Memory B cell (primary cell): ENCODE measurements at regions not wholly inside any gene's neighbourhood (a gene's known extent, or its start where the extent isn't known, plus 50 kb on each side); places are given as distances from the start of the nearest gene placed in this dataset.
A peak's percentile ranks its signal among the peaks of the same experiment; 100 is the strongest.

Source experiments
- ATAC-seq: fragments of 150-1000 bp; cut with Tn5 transposase; 2 replicates; pipeline ENCODE4 v1.10.0; 2021; ENCODE audit warnings: low read depth, mild to moderate bottlenecking, moderate library complexity
- DNase-seq, 2 donors: peaks; one replicate each; pipeline ENCODE4 v3.0.0; 2022; ENCODE audit warnings: low spot score in 2 of 2
- H3K27ac Mint-ChIP-seq: one replicate; pipeline ENCODE4 v1.8.0; 2022; ENCODE audit warnings: mild to moderate bottlenecking, moderate library complexity, mixed read lengths
- H3K27me3 Mint-ChIP-seq: one replicate; pipeline ENCODE4 v1.8.0; 2022; ENCODE audit warnings: mixed read lengths
- H3K36me3 Mint-ChIP-seq: one replicate; pipeline ENCODE4 v1.8.0; 2022; ENCODE audit warnings: mild to moderate bottlenecking, mixed read lengths
- H3K4me1 Mint-ChIP-seq: one replicate; pipeline ENCODE4 v1.8.0; 2022; ENCODE audit warnings: mixed read lengths
- H3K4me3 Mint-ChIP-seq: one replicate; pipeline ENCODE4 v1.8.0; 2022; ENCODE audit warnings: mild to moderate bottlenecking, moderate library complexity, mixed read lengths
- H3K9me3 Mint-ChIP-seq: one replicate; pipeline ENCODE4 v1.8.0; 2022; ENCODE audit warnings: mixed read lengths

DNA sequence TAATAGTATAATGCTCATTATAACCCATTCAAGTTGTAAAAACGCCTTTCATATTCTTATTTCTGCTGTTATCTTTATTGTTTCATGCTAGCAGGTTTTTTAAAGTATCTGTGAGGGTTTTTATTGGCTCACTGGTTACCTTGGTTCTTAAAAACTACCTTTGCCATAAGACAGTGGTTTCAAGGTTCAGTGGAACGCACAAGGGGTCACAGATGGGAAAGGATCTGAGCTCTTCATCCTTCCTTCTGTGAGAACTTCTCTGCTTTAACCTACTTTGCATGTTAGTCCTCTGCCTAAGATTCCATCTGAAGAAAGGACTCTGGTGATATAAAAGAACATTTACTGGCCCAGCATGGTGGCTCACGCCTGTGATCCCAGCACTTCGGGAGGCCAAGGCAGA, 492.6 kb downstream of the CD83 start:
- H3K27ac Mint-ChIP-seq, result no peak overlapping the region
- H3K4me1 Mint-ChIP-seq, result peaks cover 15% of the 10 kb centered on the region
- DNase-seq, result no peak
- peaks cover 1% of the 10 kb centered on the region for H3K36me3 Mint-ChIP-seq
- H3K4me3 Mint-ChIP-seq, result no peak overlapping the region
- peaks cover 3% of the 10 kb centered on the region for H3K9me3 Mint-ChIP-seq
- ATAC-seq, result peak; percentile 44
- no peaks in the 10 kb centered on the region for H3K27me3 Mint-ChIP-seq

DNA sequence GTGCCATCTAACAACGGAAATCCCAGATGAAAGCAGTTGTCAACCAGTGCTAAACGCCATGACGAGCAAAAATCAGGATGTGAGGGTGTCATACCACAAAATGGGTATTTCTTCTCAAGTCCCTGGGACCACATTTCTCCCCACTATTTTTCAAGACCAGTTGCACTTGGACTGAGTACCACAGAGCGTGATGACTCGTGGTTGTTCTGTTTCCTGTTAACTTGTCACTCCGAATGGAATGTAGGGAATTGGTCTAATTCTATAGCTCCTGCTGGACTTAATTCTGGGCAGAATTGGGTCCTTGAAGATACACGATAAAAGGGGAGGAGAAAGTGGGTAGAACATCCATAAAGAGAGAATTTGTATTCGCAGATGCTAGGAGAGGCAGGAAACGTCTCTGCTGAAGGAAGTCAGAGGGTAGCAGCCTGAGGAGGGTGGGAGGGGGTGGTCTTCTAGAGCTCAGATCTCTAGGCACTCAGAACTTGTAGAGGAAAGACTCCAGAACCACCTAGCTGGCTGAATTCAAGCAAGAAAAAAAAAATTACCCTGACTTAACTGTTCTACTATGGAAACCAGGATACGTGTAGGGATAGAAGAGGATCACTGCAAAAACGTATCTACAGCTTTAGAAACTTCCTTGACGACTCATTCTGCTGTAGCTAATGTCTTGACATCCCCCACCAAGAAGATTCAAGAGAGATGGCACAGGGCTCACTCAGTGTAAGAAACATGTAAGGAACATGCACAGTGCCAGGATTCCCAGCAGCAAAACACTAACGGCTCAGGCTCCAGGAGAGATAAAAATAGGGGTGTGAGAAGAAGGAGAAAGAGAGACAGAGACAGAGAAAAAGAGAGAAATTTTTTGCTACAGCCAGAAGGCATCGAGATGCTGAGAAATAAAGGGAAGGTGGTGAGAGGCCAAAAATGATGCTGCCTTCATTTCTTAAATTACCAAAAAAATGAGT, 494.7 kb downstream of the CD83 start:
- DNase-seq, result no peak
- no peaks in the 10 kb centered on the region for H3K27me3 Mint-ChIP-seq

DNA sequence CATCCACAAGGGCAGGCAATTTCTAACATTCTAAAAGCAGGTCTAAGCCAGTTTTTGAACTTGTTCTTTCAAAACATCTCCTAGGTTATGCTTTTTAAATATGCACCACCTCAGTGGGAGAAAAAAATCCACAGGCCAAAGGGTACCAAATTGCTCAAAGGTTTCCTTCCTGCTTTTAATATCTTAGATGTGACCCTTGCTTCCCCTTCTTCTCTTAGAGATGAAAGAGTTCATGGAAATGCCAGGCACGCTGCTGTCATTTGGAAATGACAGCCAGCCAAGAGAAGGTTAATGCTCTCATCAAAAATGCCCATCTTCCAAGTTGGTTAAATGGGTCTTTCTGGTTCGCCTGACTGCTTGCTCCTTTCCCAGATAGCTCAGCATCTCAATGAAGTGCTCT, 497.1 kb downstream of the CD83 start:
- H3K27me3 Mint-ChIP-seq, result no peaks in the 10 kb centered on the region
- ATAC-seq, result no peak
- H3K4me1 Mint-ChIP-seq, result peaks cover 18% of the 10 kb centered on the region
- DNase-seq, result no peak
- H3K9me3 Mint-ChIP-seq, result peaks cover 3% of the 10 kb centered on the region
- H3K36me3 Mint-ChIP-seq, result peaks cover 5% of the 10 kb centered on the region
- H3K4me3 Mint-ChIP-seq, result no peak overlapping the region
- H3K27ac Mint-ChIP-seq, result no peak overlapping the region

More for the DNA sequence above, 494.7 kb downstream of the CD83 start:
- no peak for ATAC-seq
- peaks cover 3% of the 10 kb centered on the region for H3K9me3 Mint-ChIP-seq
- no peak overlapping the region for H3K4me3 Mint-ChIP-seq
- peaks cover 15% of the 10 kb centered on the region for H3K4me1 Mint-ChIP-seq
- peaks cover 6% of the 10 kb centered on the region for H3K36me3 Mint-ChIP-seq
- no peak overlapping the region for H3K27ac Mint-ChIP-seq

DNA sequence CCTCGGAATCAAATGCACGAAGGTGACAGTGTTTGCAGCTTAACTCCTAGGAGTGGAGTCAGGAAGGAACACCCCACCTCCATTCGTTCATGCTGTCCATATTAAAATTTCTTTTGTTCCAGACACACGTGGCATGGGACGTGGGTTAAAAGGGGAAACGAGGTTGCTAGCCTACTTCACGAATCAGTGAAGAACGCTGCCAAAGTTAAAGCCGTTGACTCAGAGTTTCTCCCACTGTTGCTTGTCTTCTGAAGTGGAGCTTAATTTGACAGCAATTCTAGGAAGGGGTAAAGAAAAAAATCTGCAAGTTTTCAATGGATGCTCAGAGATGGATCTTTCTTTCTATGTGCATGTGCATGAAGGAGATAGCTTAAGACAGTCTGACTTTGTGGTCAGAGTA, 499.1 kb downstream of the CD83 start:
- no peak for ATAC-seq
- Mint-ChIP-seq H3K4me1 (peaks cover 15% of the 10 kb centered on the region), H3K9me3 (no peaks in the 10 kb centered on the region), H3K27me3 (peaks cover 1% of the 10 kb centered on the region), H3K27ac (no peak overlapping the region), H3K4me3 (no peak overlapping the region), H3K36me3 (peaks cover 5% of the 10 kb centered on the region)
- no peak for DNase-seq

DNA sequence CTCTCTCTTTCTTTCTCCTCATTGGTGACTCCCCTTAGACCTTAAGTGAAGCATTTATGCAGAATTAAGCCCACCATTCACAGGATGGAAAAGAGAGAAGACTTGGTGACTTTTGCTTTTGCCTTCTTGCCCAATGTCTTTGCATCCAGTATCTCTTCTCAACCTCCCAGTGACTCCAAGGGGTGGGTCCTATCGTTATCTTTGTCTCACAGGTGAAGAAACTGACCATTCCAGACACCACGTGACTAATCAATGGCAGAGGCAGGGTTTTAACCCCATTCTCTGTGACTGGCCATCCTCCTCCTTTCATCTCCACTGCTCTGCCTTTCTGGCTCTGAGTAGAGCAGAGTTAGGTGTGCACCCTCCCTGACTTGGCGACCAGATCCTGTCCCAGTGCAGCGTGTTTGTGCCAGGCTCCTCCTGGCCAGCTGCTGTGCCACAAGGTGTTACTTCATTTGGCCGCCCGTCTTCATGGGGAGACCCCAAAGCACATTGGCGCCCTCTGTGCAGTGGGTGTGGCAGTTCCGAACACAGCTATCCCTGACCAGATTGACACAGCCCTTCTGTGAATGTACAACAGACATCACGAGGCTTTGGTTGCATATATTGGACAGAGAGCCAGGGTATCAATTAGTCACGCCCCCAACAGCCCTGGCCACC, 501.3 kb downstream of the CD83 start:
- ATAC-seq (no peak), DNase-seq (no peak)
- Mint-ChIP-seq H3K36me3 (peaks cover 5% of the 10 kb centered on the region), H3K4me1 (peaks cover 18% of the 10 kb centered on the region), H3K27me3 (peaks cover 1% of the 10 kb centered on the region), H3K9me3 (no peaks in the 10 kb centered on the region), H3K27ac (no peak overlapping the region), H3K4me3 (no peak overlapping the region)

DNA sequence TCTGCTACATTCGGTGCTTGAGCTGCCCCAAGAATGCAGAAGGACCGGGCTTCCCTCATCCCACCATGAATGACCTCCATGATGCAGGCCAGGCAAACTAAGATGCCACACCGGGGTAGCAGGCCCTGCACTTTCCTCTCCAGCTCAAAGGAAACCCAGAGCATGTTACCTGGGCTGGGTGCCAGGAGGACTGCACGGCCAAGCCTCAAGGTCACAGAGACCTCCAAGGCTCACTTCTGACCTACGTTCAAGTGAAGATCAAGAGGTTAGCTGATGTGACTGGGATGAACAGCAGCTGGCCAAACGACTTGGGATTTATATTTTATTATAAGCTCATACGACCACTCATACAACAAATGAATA, 501.8 kb downstream of the CD83 start:
- peaks cover 1% of the 10 kb centered on the region for H3K27me3 Mint-ChIP-seq

DNA sequence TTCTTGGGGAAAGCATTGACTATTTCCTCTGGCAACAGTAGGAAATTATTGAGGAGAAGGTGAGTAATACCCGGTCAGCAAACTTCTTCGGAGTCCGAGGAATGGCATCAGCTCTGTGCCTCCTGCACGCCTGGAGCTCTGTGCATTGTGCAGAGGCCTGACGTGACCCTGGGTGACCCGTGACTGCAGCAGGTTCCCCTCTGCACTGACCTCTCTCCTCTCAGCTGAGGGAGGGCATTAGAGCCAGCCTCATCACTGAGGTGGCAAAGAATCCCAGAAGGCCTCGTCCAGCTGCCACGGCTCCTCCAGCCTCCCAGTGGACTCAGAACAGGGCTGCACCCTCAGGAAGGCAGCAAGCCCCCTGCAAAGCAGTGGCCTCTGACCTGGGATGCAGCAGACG, 502.9 kb downstream of the CD83 start:
- DNase-seq (no peak), ATAC-seq (no peak)
- peaks cover 1% of the 10 kb centered on the region for H3K27me3 Mint-ChIP-seq
- no peaks in the 10 kb centered on the region for H3K9me3 Mint-ChIP-seq
- peaks cover 5% of the 10 kb centered on the region for H3K36me3 Mint-ChIP-seq
- no peak overlapping the region for H3K27ac Mint-ChIP-seq
- peaks cover 19% of the 10 kb centered on the region for H3K4me1 Mint-ChIP-seq
- H3K4me3 Mint-ChIP-seq, result no peak overlapping the region

More for the DNA sequence above, 501.8 kb downstream of the CD83 start:
- DNase-seq (no peak), ATAC-seq (no peak)
- H3K4me1 Mint-ChIP-seq, result peaks cover 19% of the 10 kb centered on the region
- no peak overlapping the region for H3K4me3 Mint-ChIP-seq
- peaks cover 5% of the 10 kb centered on the region for H3K36me3 Mint-ChIP-seq
- H3K27ac Mint-ChIP-seq, result no peak overlapping the region
- H3K9me3 Mint-ChIP-seq, result no peaks in the 10 kb centered on the region

DNA sequence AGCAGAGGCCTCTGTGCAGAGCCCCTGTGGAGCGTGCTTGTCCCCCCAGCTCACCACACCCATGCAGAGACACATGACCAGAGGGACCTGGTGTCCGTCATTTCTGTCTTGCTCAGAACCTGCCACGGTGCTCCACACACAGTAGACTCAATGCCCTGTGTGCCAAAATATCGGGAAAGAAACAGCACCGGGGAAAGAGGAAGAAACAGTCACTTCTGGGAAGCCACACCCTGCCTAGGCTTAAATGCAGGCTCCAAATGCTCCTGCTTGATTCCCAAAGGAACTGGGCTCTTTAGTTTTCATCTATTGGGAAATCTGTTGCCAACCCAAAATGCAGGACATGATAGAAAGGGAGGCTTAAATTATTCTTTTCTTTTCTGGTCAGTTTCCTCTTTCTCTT, 503.9 kb downstream of the CD83 start:
- Mint-ChIP-seq H3K27ac (no peak overlapping the region), H3K4me3 (no peak overlapping the region)
- no peak for ATAC-seq

DNA sequence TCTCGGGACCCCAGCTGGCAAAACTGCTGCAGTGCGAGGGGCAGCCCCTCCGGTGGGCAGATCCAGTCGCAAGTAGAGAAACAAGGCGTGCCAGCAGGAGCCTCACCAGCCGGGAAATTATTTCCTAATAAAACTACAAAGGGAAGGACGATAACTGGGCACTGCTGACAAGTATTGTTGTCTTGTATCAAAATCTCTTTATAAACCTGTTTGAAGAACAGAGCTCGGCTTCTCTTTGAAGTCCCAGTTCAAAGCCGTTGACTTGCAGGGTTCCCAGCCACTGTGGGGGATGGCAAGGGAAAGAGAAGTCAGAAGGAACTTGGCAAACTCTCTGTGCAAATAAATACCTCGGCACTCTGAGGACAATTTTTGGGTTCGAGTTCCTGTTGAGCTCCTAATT, 504.5 kb downstream of the CD83 start:
- Mint-ChIP-seq H3K36me3 (peaks cover 3% of the 10 kb centered on the region), H3K4me3 (no peak overlapping the region), H3K27ac (no peak overlapping the region), H3K4me1 (peaks cover 17% of the 10 kb centered on the region), H3K27me3 (peaks cover 1% of the 10 kb centered on the region), H3K9me3 (no peaks in the 10 kb centered on the region)
- ATAC-seq, result no peak
- no peak for DNase-seq

More for the DNA sequence above, 503.9 kb downstream of the CD83 start:
- Mint-ChIP-seq H3K36me3 (peaks cover 4% of the 10 kb centered on the region), H3K9me3 (no peaks in the 10 kb centered on the region), H3K4me1 (peaks cover 19% of the 10 kb centered on the region), H3K27me3 (peaks cover 1% of the 10 kb centered on the region)
- DNase-seq, result no peak

DNA sequence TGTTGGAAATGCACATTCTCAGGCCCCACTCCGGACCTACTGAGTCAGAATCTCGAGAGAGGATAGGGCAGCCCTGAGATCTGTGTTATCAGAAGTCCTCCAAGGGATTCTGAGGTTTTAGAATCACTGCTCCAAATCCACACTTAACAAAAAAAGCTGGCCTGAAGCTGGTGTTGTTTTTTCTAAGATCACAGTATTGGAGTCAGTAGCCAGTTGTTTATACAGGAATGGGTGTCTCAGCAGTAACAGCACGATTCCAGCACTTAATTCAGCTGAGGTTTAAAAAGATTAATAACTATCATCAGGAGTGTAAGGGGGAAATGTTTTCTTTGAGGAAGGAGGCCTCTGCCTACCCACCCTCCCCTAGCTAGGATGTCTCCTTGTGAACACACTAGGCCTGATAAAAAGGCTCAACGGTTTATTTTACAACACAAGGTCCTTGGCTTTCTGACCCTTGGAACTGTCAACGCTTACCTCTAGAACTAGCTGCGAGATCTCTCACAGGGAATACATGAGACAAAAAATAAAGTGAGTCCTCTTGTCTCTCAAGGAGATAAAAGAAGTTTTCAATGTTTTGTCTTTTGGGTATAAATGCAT, 505.4 kb downstream of the CD83 start:
- Mint-ChIP-seq H3K4me1 (peaks cover 15% of the 10 kb centered on the region), H3K4me3 (no peak overlapping the region), H3K36me3 (peaks cover 3% of the 10 kb centered on the region), H3K27ac (no peak overlapping the region), H3K9me3 (no peaks in the 10 kb centered on the region), H3K27me3 (peaks cover 1% of the 10 kb centered on the region)
- no peak for DNase-seq
- no peak for ATAC-seq

DNA sequence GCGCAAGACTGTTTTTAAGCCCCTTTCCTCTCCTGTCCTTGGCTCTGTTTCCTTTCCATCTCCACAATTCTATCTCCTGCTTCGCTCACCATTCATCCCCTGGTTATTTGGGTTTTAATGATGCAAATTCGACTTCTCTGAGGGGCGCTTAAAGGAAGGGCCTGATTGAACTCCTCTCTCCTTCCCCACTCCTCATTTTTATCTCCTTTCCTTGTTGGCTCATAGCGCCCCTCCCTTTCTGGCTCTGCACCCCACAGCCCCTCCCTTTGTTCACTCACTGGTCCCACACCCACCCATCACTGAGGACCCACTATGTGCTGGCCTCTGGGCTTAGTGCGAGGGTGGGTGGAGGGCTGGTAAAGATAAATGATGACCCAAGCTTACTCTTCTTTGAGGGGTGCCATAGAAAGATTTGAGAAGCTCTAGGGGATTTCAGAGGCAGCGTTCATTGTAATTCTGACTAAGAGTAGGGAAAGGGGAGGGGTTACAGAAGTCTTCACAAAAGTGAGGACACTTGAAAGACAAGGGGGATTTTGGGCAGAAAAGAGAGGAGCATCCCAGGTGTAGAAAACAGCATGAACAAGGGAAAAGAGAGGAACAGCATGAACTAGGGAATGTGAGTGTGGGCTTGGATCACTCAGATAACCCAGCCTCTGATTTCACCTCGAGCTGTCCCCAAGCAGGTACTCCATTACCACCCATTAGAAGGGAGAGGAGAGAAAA, 507.8 kb downstream of the CD83 start:
- Mint-ChIP-seq H3K27me3 (peaks cover 3% of the 10 kb centered on the region), H3K4me1 (peaks cover 15% of the 10 kb centered on the region), H3K36me3 (peaks cover 7% of the 10 kb centered on the region), H3K27ac (no peak overlapping the region), H3K9me3 (no peaks in the 10 kb centered on the region), H3K4me3 (no peak overlapping the region)
- ATAC-seq (no peak), DNase-seq (no peak)

DNA sequence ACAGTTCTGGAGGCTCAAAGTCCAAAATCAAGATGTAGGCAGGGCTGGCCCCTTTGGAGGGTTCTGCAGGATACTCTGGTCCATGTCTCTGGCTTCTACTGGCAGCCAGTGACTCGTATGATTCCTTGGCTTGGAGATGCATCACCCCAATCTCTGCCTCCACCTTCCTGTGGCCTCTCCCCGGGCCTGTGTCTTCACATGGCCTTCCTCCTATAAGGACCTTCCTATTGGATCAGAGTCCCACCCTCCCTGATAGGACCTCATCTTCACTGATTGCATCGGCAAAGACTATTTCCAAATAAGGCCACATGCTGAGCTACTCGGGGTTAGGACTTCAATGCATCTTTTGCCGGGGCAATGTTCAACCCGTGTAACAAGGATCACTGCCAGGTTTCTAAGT, 509.0 kb downstream of the CD83 start:
- Mint-ChIP-seq H3K9me3 (no peaks in the 10 kb centered on the region), H3K4me1 (peaks cover 14% of the 10 kb centered on the region), H3K27me3 (peaks cover 2% of the 10 kb centered on the region), H3K4me3 (no peak overlapping the region), H3K27ac (no peak overlapping the region), H3K36me3 (peaks cover 7% of the 10 kb centered on the region)
- no peak for ATAC-seq
- no peak for DNase-seq

DNA sequence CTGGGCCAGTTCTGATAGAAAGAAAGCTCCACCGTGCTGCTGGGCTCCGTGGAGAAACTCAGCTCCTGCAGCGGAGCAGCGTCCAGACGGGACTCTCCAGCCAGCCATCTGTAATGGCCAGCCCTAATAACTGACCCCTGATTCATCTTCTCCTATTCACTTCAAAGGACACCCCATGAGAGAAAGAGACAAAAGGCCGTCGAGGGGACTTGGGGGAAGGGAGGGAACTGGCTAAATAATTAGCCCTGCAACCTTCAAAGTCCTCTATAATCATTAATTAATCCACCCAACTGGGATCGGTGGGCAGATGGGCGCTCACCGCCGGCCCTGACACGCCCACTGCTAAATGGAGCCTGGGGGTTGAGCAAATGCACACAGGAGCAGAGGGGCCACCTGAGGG, 512.4 kb downstream of the CD83 start:
- ATAC-seq (no peak), DNase-seq (no peak)
- Mint-ChIP-seq H3K4me1 (peaks cover 26% of the 10 kb centered on the region), H3K27ac (no peak overlapping the region), H3K9me3 (no peaks in the 10 kb centered on the region), H3K4me3 (no peak overlapping the region), H3K27me3 (peaks cover 2% of the 10 kb centered on the region), H3K36me3 (peaks cover 7% of the 10 kb centered on the region)

DNA sequence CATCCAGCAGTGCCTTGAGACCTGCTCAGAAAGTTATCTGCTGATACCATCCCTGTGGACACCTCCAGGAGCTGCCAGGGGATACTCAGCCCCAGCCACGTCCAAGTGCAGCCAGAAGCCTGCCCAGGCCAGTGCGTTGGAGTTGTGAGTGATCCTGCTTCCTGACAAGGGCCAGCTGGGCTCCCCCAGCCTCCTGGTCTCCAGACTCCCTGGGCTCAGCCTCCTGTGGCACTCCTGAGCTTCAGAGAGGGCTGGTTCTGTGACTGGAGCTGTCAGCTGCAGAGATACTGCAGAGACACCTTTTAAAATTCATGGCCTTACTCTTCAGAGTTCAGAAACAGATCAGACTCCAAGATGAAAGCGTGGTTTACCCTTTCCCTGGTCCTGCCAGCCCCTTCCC, 515.9 kb downstream of the CD83 start:
- ATAC-seq, result no peak
- DNase-seq, result no peak
- no peaks in the 10 kb centered on the region for H3K9me3 Mint-ChIP-seq
- peak overlapping the region; percentile 5 for H3K4me3 Mint-ChIP-seq
- H3K27ac Mint-ChIP-seq, result peak overlapping the region; percentile 28
- H3K27me3 Mint-ChIP-seq, result no peaks in the 10 kb centered on the region
- H3K36me3 Mint-ChIP-seq, result no peaks in the 10 kb centered on the region
- H3K4me1 Mint-ChIP-seq, result peaks cover 44% of the 10 kb centered on the region
